ENCODE measurements at regions not wholly inside any gene's neighbourhood (a gene's known extent, or its start where the extent isn't known, plus 50 kb on each side); places are given as distances from the start of the nearest gene placed in this dataset.

- no peak for TF ChIP-seq RNF2 (IDR thresholded peaks at IDR 0.05; ENCODE audit: borderline replicate concordance, low read depth, low read length, missing control alignments, poor library complexity, severe bottlenecking)
- TF ChIP-seq CTBP2 (IDR thresholded peaks at IDR 0.05; ENCODE audit: borderline replicate concordance, insufficient read depth, insufficient read length, low read length): no peak
- TF ChIP-seq TAF1 (IDR thresholded peaks at IDR 0.05; ENCODE audit: low read depth, low read length): no peak
- no peak for TF ChIP-seq CHD2 (IDR thresholded peaks at IDR 0.05; ENCODE audit: low read length)
- TF ChIP-seq TBP (IDR thresholded peaks at IDR 0.05; ENCODE audit: low read depth, low read length): no peak
- TF ChIP-seq BCL11A (IDR thresholded peaks at IDR 0.05; ENCODE audit: low read depth in 2 of 2, low read length in 2 of 2): no peak
- TF ChIP-seq POU5F1 (IDR thresholded peaks at IDR 0.05; ENCODE audit: low read depth, low read length): no peak
- no peak for TF ChIP-seq NRF1 (IDR thresholded peaks at IDR 0.05; ENCODE audit: low read depth, low read length)
- TF ChIP-seq SIN3A (conservative IDR thresholded peaks at IDR 0.05 in 1 of 2, IDR thresholded peaks at IDR 0.05 in 1 of 2; ENCODE audit: low read depth in 1 of 2, low read length in 2 of 2): no peak
- Histone ChIP-seq H4K5ac (ENCODE audit: insufficient read length, low read depth, low read length) (no peak overlapping the region), H3K14ac (ENCODE audit: insufficient read length) (no peak overlapping the region), H3K9ac (replicated peaks in 1 of 4; ENCODE audit: extremely low read depth in 1 of 4, low read depth in 3 of 4, low read length in 3 of 4) (no peak overlapping the region), H3K56ac (replicated peaks; ENCODE audit: insufficient read length, low read depth, low read length) (no peak overlapping the region), H3K9me3 (ENCODE audit: insufficient read depth in 2 of 2, low read depth in 1 of 2, low read length in 1 of 2) (peaks cover 11 to 14% of the 10 kb centered on the region in 2 experiments; a peak in 3 of 4 replicates), H2BK15ac (ENCODE audit: low read length) (no peak overlapping the region), H3K36me3 (ENCODE audit: control insufficient read depth in 2 of 4, insufficient read depth in 4 of 4, low read length in 3 of 4) (no peaks in the 10 kb centered on the region), H3K4ac (replicated peaks; ENCODE audit: insufficient read length, low read depth, low read length) (no peak overlapping the region), H3K27me3 (replicated peaks in 1 of 4; ENCODE audit: control insufficient read depth in 3 of 4, extremely low read depth in 1 of 4, insufficient read depth in 3 of 4, low read length in 3 of 4) (no peaks in the 10 kb centered on the region), H4K8ac (ENCODE audit: extremely low read depth, insufficient read depth, low read length) (no peak overlapping the region), H3K79me2 (ENCODE audit: control insufficient read depth in 1 of 2, insufficient read depth in 2 of 2, low read length in 2 of 2) (no peaks in the 10 kb centered on the region), H3K27ac (ENCODE audit: low read depth, low read length) (no peak overlapping the region), H3K79me1 (ENCODE audit: low read depth, low read length) (no peaks in the 10 kb centered on the region), H2AK5ac (ENCODE audit: low read depth, low read length) (no peak overlapping the region), H2BK20ac (ENCODE audit: low read length) (no peak overlapping the region), H3K18ac (ENCODE audit: extremely low read depth, low read length) (no peak overlapping the region), H2BK12ac (ENCODE audit: low read depth, low read length) (no peak overlapping the region), H3K4me1 (replicated peaks in 1 of 4; ENCODE audit: control insufficient read depth in 3 of 4, insufficient read depth in 4 of 4, low read length in 3 of 4) (no peaks in the 10 kb centered on the region), H4K91ac (replicated peaks; ENCODE audit: insufficient read length, low read length) (no peak overlapping the region), H3K4me2 (ENCODE audit: insufficient read depth in 1 of 2, low read depth in 2 of 2, low read length in 2 of 2) (no peak overlapping the region), H2BK5ac (ENCODE audit: low read depth, low read length) (no peak overlapping the region), H3K23me2 (ENCODE audit: low read depth, low read length) (no peaks in the 10 kb centered on the region), H3K23ac (ENCODE audit: insufficient read length) (no peak overlapping the region), H2AFZ (ENCODE audit: low read length) (no peak overlapping the region), H2BK120ac (replicated peaks; ENCODE audit: low read depth, low read length) (no peak overlapping the region), H3K4me3 (ENCODE audit: extremely low read depth in 1 of 4, insufficient read depth in 2 of 4, low read depth in 3 of 4, low read length in 4 of 4) (no peak overlapping the region), H4K20me1 (replicated peaks in 1 of 2; ENCODE audit: control insufficient read depth in 1 of 2, insufficient read depth in 2 of 2, low read length in 2 of 2) (no peaks in the 10 kb centered on the region)
- FAIRE-seq (no peak), DNase-seq (ENCODE audit: low read depth in 1 of 2, low spot score in 2 of 2) (no peak)
- ChIA-PET POLR2A (ENCODE audit: partially characterized antibody) (no interaction called here), CTCF (ENCODE audit: partially characterized antibody) (no interaction called here)
Measured at GRCh38 chr12:31822761-31823160, 93.9 kb upstream of the AMN1 start.

Data from H1 (cell line).